ENCODE measurements at regions not wholly inside any gene's neighbourhood (a gene's known extent, or its start where the extent isn't known, plus 50 kb on each side); places are given as distances from the start of the nearest gene placed in this dataset.

- TF ChIP-seq ZNF274 (IDR thresholded peaks at IDR 0.05; ENCODE audit: low read depth, low read length), result no peak
- H3K4me3 ChIP-seq (ENCODE audit: low read length), result no peak overlapping the region
These were observed 174.1 kb downstream of the C9orf152 start for GRCh38 chr9:110033869-110034268.

- no peak overlapping the region for H3K4me3 ChIP-seq (ENCODE audit: low read length)
- TF ChIP-seq ZNF274 (IDR thresholded peaks at IDR 0.05; ENCODE audit: low read depth, low read length), result no peak
These were observed 171.7 kb downstream of the C9orf152 start for GRCh38 chr9:110036286-110036685.

- H3K4me3 ChIP-seq (ENCODE audit: low read length), result no peak overlapping the region
- TF ChIP-seq ZNF274 (IDR thresholded peaks at IDR 0.05; ENCODE audit: low read depth, low read length), result no peak
These were observed 167.2 kb downstream of the C9orf152 start for GRCh38 chr9:110040788-110041187.

GRCh38 chr9:110041452-110041851, 166.5 kb downstream of the C9orf152 start:
- TF ChIP-seq ZNF274 (IDR thresholded peaks at IDR 0.05; ENCODE audit: low read depth, low read length), result no peak
- H3K4me3 ChIP-seq (ENCODE audit: low read length), result no peak overlapping the region

GRCh38 chr9:110047232-110047954, 160.6 kb downstream of the C9orf152 start:
- H3K4me3 ChIP-seq (ENCODE audit: low read length), result peak overlapping the region; percentile 76; the same call in 1 of the 2 replicates
- TF ChIP-seq ZNF274 (IDR thresholded peaks at IDR 0.05; ENCODE audit: low read depth, low read length), result no peak

- TF ChIP-seq ZNF274 (IDR thresholded peaks at IDR 0.05; ENCODE audit: low read depth, low read length), result no peak
These were observed 160.0 kb downstream of the C9orf152 start for GRCh38 chr9:110047955-110048402.

GRCh38 chr9:110048403-110048975, 159.5 kb downstream of the C9orf152 start:
- TF ChIP-seq ZNF274 (IDR thresholded peaks at IDR 0.05; ENCODE audit: low read depth, low read length), result no peak
- peak overlapping the region; percentile 94 for H3K4me3 ChIP-seq (ENCODE audit: low read length)

More at GRCh38 chr9:110047955-110048402, 160.0 kb downstream of the C9orf152 start:
- peak overlapping the region; percentile 76 for H3K4me3 ChIP-seq (ENCODE audit: low read length)

- H3K4me3 ChIP-seq (ENCODE audit: low read length), result peak overlapping the region; percentile 94
- no peak for TF ChIP-seq ZNF274 (IDR thresholded peaks at IDR 0.05; ENCODE audit: low read depth, low read length)
These were observed 158.8 kb downstream of the C9orf152 start for GRCh38 chr9:110048976-110049698.

- no peak for TF ChIP-seq ZNF274 (IDR thresholded peaks at IDR 0.05; ENCODE audit: low read depth, low read length)
- H3K4me3 ChIP-seq (ENCODE audit: low read length), result peak overlapping the region; percentile 94
These were observed 158.1 kb downstream of the C9orf152 start for GRCh38 chr9:110049699-110050450.

GRCh38 chr9:110050925-110051355, 157.0 kb downstream of the C9orf152 start:
- H3K4me3 ChIP-seq (ENCODE audit: low read length), result peak overlapping the region; percentile 94
- TF ChIP-seq ZNF274 (IDR thresholded peaks at IDR 0.05; ENCODE audit: low read depth, low read length), result no peak

GRCh38 chr9:110056062-110056461, 151.9 kb downstream of the C9orf152 start:
- H3K4me3 ChIP-seq (ENCODE audit: low read length), result no peak overlapping the region
- TF ChIP-seq ZNF274 (IDR thresholded peaks at IDR 0.05; ENCODE audit: low read depth, low read length), result no peak

GRCh38 chr9:110058304-110058953, 149.5 kb downstream of the C9orf152 start:
- no peak for TF ChIP-seq ZNF274 (IDR thresholded peaks at IDR 0.05; ENCODE audit: low read depth, low read length)
- H3K4me3 ChIP-seq (ENCODE audit: low read length), result no peak overlapping the region

- H3K4me3 ChIP-seq (ENCODE audit: low read length), result no peak overlapping the region
- TF ChIP-seq ZNF274 (IDR thresholded peaks at IDR 0.05; ENCODE audit: low read depth, low read length), result no peak
These were observed 148.5 kb downstream of the C9orf152 start for GRCh38 chr9:110059461-110059860.

Measured in GM08714 (cell line).